ENCODE measurements at regions not wholly inside any gene's neighbourhood (a gene's known extent, or its start where the extent isn't known, plus 50 kb on each side); places are given as distances from the start of the nearest gene placed in this dataset.
"Not testable (repeated sequence)": the region's sequence is repeated elsewhere in the genome, so short reads cannot be mapped to it uniquely, and the experiment has no call there.

GRCh38 chr6:6861995-6862394 is 245.8 kb upstream of the RREB1 start:
- CTCF ChIA-PET, result no interaction called here
- no peak overlapping the region for H3K27ac Mint-ChIP-seq
- H3K36me3 Mint-ChIP-seq (ENCODE audit: low read depth), result no peaks in the 10 kb centered on the region
- H3K9me3 Mint-ChIP-seq, result no peaks in the 10 kb centered on the region
- H3K27me3 Mint-ChIP-seq (ENCODE audit: low read depth), result no peaks in the 10 kb centered on the region
- intact Hi-C loops (cut with micrococcal nuclease), result no loop called here
- no peak for DNase-seq
- no peak overlapping the region for H3K4me3 Mint-ChIP-seq
- H3K4me1 Mint-ChIP-seq (ENCODE audit: low read depth), result peaks cover 3% of the 10 kb centered on the region

- Mint-ChIP-seq H3K27ac (no peak overlapping the region), H3K36me3 (ENCODE audit: low read depth) (no peaks in the 10 kb centered on the region), H3K4me3 (no peak overlapping the region), H3K4me1 (ENCODE audit: low read depth) (no peaks in the 10 kb centered on the region), H3K9me3 (no peaks in the 10 kb centered on the region), H3K27me3 (ENCODE audit: low read depth) (no peaks in the 10 kb centered on the region)
- DNase-seq, result no peak
- CTCF ChIA-PET, result interaction anchor here (0.6 kb wide), 1 partner anchor 69 kb away, joined by 3 read pairs; no protein-coding TSS in a partner anchor
- intact Hi-C loops (cut with micrococcal nuclease), result no loop called here
Observed at GRCh38 chr6:6863970-6864639, 243.7 kb upstream of the RREB1 start.

GRCh38 chr6:6865611-6866010 is 242.2 kb upstream of the RREB1 start:
- no peaks in the 10 kb centered on the region for H3K4me1 Mint-ChIP-seq (ENCODE audit: low read depth)
- no peaks in the 10 kb centered on the region for H3K9me3 Mint-ChIP-seq
- no peaks in the 10 kb centered on the region for H3K27me3 Mint-ChIP-seq (ENCODE audit: low read depth)
- intact Hi-C loops (cut with micrococcal nuclease), result no loop called here
- CTCF ChIA-PET, result no interaction called here
- DNase-seq, result no peak
- H3K27ac Mint-ChIP-seq, result no peak overlapping the region
- H3K36me3 Mint-ChIP-seq (ENCODE audit: low read depth), result no peaks in the 10 kb centered on the region
- no peak overlapping the region for H3K4me3 Mint-ChIP-seq

GRCh38 chr6:6866656-6867403 is 240.9 kb upstream of the RREB1 start:
- intact Hi-C loops (cut with micrococcal nuclease), result no loop called here
- H3K4me1 Mint-ChIP-seq (ENCODE audit: low read depth), result no peaks in the 10 kb centered on the region
- H3K4me3 Mint-ChIP-seq, result no peak overlapping the region
- no peaks in the 10 kb centered on the region for H3K9me3 Mint-ChIP-seq
- DNase-seq, result no peak
- no peaks in the 10 kb centered on the region for H3K36me3 Mint-ChIP-seq (ENCODE audit: low read depth)
- H3K27ac Mint-ChIP-seq, result no peak overlapping the region
- H3K27me3 Mint-ChIP-seq (ENCODE audit: low read depth), result no peaks in the 10 kb centered on the region
- CTCF ChIA-PET, result no interaction called here

DNA sequence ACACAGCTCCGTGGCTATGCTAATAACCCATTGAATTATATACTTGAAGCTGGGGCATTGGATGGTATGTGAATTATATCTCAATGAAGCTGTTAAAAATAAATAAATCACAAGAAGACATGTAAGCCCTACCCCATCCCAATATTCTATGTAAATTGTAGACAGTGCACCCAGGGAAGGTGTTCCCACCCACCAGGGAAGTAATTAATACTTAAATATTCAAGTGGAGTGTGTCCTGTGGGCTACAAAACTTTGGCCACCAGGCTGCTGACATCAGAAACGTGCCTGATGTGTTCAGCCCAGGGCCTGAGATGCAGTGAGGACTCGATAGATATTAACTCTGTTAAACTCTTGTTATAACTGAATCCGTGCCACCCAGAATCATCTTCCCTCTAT is 240.4 kb upstream of the RREB1 start:
- DNase-seq, result no peak
- Mint-ChIP-seq H3K4me1 (ENCODE audit: low read depth) (no peaks in the 10 kb centered on the region), H3K27me3 (ENCODE audit: low read depth) (no peaks in the 10 kb centered on the region), H3K27ac (no peak overlapping the region), H3K36me3 (ENCODE audit: low read depth) (no peaks in the 10 kb centered on the region), H3K9me3 (no peaks in the 10 kb centered on the region), H3K4me3 (no peak overlapping the region)
- CTCF ChIA-PET, result no interaction called here
- intact Hi-C loops (cut with micrococcal nuclease), result no loop called here

- intact Hi-C loops (cut with micrococcal nuclease), result no loop called here
- no peak for DNase-seq
- CTCF ChIA-PET, result interaction anchor here (1.4 kb wide), 1 partner anchor 9 kb away, joined by 3 read pairs; no protein-coding TSS in a partner anchor
- Mint-ChIP-seq H3K9me3 (no peaks in the 10 kb centered on the region), H3K4me3 (no peak overlapping the region), H3K4me1 (ENCODE audit: low read depth) (no peaks in the 10 kb centered on the region), H3K27me3 (ENCODE audit: low read depth) (no peaks in the 10 kb centered on the region), H3K27ac (no peak overlapping the region), H3K36me3 (ENCODE audit: low read depth) (no peaks in the 10 kb centered on the region)
Observed at GRCh38 chr6:6869094-6869493, 238.7 kb upstream of the RREB1 start.

GRCh38 chr6:6870921-6871320 is 236.8 kb upstream of the RREB1 start:
- no peaks in the 10 kb centered on the region for H3K4me1 Mint-ChIP-seq (ENCODE audit: low read depth)
- no peak overlapping the region for H3K27ac Mint-ChIP-seq
- CTCF ChIA-PET, result no interaction called here
- peaks cover 3% of the 10 kb centered on the region for H3K27me3 Mint-ChIP-seq (ENCODE audit: low read depth)
- H3K9me3 Mint-ChIP-seq, result no peaks in the 10 kb centered on the region
- H3K36me3 Mint-ChIP-seq (ENCODE audit: low read depth), result no peaks in the 10 kb centered on the region
- intact Hi-C loops (cut with micrococcal nuclease), result no loop called here
- no peak for DNase-seq
- H3K4me3 Mint-ChIP-seq, result no peak overlapping the region

GRCh38 chr6:6872459-6873344 is 235.1 kb upstream of the RREB1 start:
- Mint-ChIP-seq H3K4me1 (ENCODE audit: low read depth) (no peaks in the 10 kb centered on the region), H3K4me3 (no peak overlapping the region), H3K9me3 (no peaks in the 10 kb centered on the region), H3K36me3 (ENCODE audit: low read depth) (no peaks in the 10 kb centered on the region), H3K27ac (no peak overlapping the region), H3K27me3 (ENCODE audit: low read depth) (peaks cover 4% of the 10 kb centered on the region)
- CTCF ChIA-PET, result interaction anchor here (0.6 kb wide), 1 partner anchor 1216 kb away, joined by 4 read pairs; no protein-coding TSS in a partner anchor
- DNase-seq, result no peak
- intact Hi-C loops (cut with micrococcal nuclease), result no loop called here

DNA sequence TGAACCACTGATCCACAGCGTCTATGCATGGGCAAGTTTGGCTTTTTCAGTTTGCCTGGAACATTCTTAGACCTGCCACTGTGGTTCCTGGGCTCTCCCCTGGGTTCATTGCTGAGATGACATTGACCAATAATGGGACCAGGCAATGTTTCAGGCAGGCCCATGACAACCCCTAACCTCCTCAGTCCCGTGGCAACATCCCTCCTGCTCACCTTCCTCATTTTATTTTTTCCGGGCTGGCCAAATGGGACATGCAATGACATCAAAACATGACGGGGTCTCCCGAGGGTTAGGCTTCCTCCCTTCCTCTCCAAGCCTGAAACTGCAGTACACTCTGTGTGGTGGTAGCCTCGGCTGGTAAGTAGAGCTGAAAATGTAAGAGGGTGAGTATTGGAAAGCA is 234.0 kb upstream of the RREB1 start:
- CTCF ChIA-PET, result interaction anchor here (0.7 kb wide), 1 partner anchor 171 kb away, joined by 6 read pairs; no protein-coding TSS in a partner anchor
- Mint-ChIP-seq H3K36me3 (ENCODE audit: low read depth) (no peaks in the 10 kb centered on the region), H3K9me3 (no peaks in the 10 kb centered on the region), H3K4me3 (no peak overlapping the region), H3K4me1 (ENCODE audit: low read depth) (no peaks in the 10 kb centered on the region), H3K27me3 (ENCODE audit: low read depth) (peaks cover 6% of the 10 kb centered on the region), H3K27ac (no peak overlapping the region)
- DNase-seq, result no peak
- intact Hi-C loops (cut with micrococcal nuclease), result no loop called here

DNA sequence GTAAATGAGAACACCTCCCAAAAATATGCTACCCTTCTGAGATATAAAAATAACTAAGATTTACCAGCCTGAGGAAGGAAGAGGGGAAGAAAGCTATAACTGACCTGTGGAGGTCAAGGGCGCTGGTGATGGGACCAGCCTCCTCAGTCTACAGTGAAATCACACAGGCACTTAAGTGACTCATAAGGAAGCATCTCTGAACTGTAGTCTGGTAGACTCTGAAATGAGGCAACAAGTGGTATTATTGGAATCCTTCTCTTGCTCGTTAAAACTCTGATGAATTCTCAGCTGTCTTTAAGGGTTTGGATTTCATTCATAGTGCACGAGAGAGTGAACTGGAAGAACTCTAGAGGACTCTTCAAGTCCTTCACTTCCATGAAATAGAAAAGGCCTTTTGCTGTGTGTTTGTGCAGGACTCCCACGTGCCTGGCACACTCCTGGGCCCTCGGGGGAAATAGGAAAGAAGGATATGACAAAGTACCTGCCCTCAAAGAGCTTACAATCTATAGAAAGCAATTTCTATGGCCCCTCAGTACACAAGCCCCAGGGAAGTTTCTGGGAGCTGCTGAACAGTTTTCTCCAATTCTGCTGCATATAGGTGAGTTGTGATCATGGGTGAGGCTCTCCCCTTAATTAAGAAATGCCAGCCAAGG is 231.8 kb upstream of the RREB1 start:
- CTCF ChIA-PET, result no interaction called here
- no peak overlapping the region for H3K4me3 Mint-ChIP-seq
- no peaks in the 10 kb centered on the region for H3K9me3 Mint-ChIP-seq
- DNase-seq, result no peak
- H3K27ac Mint-ChIP-seq, result no peak overlapping the region
- peaks cover 2% of the 10 kb centered on the region for H3K4me1 Mint-ChIP-seq (ENCODE audit: low read depth)
- intact Hi-C loops (cut with micrococcal nuclease), result no loop called here
- peaks cover 7% of the 10 kb centered on the region for H3K27me3 Mint-ChIP-seq (ENCODE audit: low read depth)
- no peaks in the 10 kb centered on the region for H3K36me3 Mint-ChIP-seq (ENCODE audit: low read depth)

DNA sequence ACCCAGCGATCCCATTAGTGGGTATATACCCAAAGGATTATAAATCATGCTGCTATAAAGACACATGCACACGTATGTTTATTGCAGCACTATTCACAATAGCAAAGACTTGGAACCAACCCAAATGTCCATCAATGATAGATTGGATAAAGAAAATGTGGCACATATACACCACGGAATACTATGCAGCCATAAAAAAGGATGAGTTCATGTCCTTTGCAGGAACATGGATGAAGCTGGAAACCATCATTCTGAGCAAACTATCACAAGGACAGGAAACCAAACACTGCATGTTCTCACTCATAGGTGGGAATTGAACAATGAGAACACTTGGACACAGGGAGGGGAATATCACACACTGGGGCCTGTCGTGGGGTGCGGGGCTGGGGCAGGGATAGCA is 230.0 kb upstream of the RREB1 start:
- H3K27me3 Mint-ChIP-seq (ENCODE audit: low read depth); intact Hi-C loops (cut with micrococcal nuclease); H3K36me3 Mint-ChIP-seq (ENCODE audit: low read depth); H3K4me3 Mint-ChIP-seq; DNase-seq; H3K4me1 Mint-ChIP-seq (ENCODE audit: low read depth); H3K9me3 Mint-ChIP-seq; H3K27ac Mint-ChIP-seq: not testable (repeated sequence)
- CTCF ChIA-PET, result interaction anchor here (0.6 kb wide), 1 partner anchor 105 kb away, joined by 3 read pairs; no protein-coding TSS in a partner anchor
